ENCODE measurements at regions not wholly inside any gene's neighbourhood (a gene's known extent, or its start where the extent isn't known, plus 50 kb on each side); places are given as distances from the start of the nearest gene placed in this dataset.
"Not testable (repeated sequence)": the region's sequence is repeated elsewhere in the genome, so short reads cannot be mapped to it uniquely, and the experiment has no call there.

DNA sequence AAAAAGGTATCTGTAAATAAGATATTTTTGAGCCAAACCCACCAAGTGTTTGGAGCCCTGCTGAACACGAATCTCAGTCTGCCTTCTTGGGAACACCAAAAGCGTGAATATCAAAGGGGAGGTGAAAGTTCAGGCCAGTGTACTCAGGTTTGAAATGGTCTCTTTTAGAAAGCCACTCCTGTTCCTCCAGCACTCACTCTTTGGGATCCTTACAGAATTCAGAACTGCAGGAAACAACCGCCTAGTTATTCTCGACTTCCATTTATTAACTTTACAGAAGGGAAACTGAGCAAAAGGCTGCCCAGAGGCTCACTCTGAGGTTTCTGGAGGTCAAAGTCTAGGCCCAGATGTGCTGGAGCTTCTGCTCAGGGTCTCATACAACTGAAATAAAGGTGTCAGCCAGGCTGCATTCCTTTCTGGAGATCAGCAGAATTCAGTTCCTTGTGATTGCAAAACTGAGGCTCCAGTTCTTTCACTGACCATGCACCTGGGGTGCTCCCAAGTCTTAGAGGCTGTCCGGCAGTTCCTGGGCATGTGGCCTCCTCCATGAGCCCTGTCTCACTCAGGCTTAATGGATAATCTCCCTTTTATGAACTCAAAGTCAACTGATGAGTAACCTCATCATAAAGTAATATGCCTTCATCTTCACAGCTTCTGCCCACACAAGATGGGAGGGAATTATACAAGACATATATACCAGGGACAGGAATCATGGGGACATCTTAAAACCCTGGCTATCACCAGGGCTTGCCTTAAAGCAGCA, 65.5 kb upstream of the TNFAIP3 start:
- Histone ChIP-seq H3K4me3 (no peak overlapping the region), H3K27ac (no peak overlapping the region), H3K4me1 (replicated peaks in 1 of 2) (no peaks in the 10 kb centered on the region)
- in situ Hi-C loops (cut with MboI; ENCODE audit: low pct_unique_long_range_greater_than_20kb in 2 of 9, low sequenced_read_pairs in 9 of 9, unreplicated experiment in 9 of 9): no loop called here
- no peak for ATAC-seq (replicated peaks in 6 of 8)
- 17 to 93% (median 82%) methylated on average over 1 to 5 of the region's 5 CpGs; no CpG with 5 or more reads in 3 of the 10 experiments for WGBS, 10 experiments

DNA sequence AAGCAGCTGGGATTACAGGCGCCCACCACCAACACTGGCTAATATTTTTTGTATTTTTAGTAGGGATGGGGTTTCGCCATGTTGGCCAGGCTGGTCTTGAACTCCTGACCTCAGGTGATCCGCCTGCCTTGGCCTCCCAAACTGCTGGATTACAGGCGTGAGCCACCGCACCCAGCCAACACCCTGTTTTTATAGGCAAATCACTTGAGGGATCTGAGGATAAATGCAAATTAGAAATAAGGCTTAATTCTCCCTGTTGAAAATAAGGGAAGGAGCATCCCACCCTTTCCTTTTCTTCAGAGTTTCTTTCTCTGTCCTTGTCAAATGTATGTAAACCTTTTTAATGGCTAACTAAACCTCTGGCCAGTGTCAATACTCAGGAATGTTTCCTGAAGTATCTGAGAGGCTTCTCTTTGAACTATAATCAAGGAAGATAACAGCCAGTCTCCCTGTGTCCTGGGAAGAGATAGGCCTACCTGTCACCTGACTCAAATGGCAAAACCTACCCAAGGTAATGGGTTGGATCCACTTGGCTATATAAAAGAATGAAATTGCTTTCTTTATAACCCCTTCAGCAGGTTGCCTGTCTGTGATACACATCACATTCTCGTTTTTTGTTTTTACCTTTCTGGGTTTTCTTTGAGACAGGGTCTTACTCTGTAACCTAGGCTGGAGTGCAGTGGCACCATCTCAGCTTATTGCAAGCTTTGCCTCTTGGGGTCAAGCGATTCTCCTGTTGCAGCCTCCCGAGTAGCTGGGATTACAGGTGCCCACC, 64.5 kb upstream of the TNFAIP3 start:
- no peak for ATAC-seq (replicated peaks in 6 of 8)

DNA sequence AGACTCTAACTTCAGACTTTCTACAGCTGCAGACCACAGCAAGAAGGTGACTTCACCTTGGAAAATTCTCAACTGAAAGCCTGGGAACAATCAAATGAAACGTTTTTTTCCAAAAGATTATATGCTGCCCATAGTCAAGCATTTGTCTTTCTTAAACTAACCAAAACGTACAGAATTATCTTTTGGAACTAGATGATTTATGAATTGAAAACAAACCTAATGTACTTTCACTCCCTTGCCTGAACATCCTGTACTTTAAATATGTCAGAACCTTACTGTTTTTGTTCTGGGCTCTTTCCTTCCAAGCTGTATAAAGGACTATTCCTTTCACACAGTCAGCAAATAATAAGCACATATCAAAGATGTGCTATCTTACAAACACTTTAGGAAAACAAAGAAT, 62.4 kb upstream of the TNFAIP3 start:
- no peaks in the 10 kb centered on the region for H3K4me1 ChIP-seq (replicated peaks in 1 of 2)
- WGBS, 10 experiments: 0 to 67% (median 38%) methylated on average over 1 to 2 of the region's 2 CpGs; no CpG with 5 or more reads in 1 of the 10 experiments
- ATAC-seq (replicated peaks in 6 of 8): no peak
- no peak overlapping the region for H3K4me3 ChIP-seq
- H3K27ac ChIP-seq: no peak overlapping the region
- in situ Hi-C loops (cut with MboI; ENCODE audit: low pct_unique_long_range_greater_than_20kb in 2 of 9, low sequenced_read_pairs in 9 of 9, unreplicated experiment in 9 of 9): no loop called here

More for the DNA sequence above, 64.5 kb upstream of the TNFAIP3 start:
- in situ Hi-C loops (cut with MboI; ENCODE audit: low pct_unique_long_range_greater_than_20kb in 2 of 9, low sequenced_read_pairs in 9 of 9, unreplicated experiment in 9 of 9): no loop called here
- Histone ChIP-seq H3K4me3 (no peak overlapping the region), H3K27ac (no peak overlapping the region), H3K4me1 (replicated peaks in 1 of 2) (no peaks in the 10 kb centered on the region)
- 57 to 100% (median 86%) methylated on average over 1 to 8 of the region's 8 CpGs for WGBS, 10 experiments

DNA sequence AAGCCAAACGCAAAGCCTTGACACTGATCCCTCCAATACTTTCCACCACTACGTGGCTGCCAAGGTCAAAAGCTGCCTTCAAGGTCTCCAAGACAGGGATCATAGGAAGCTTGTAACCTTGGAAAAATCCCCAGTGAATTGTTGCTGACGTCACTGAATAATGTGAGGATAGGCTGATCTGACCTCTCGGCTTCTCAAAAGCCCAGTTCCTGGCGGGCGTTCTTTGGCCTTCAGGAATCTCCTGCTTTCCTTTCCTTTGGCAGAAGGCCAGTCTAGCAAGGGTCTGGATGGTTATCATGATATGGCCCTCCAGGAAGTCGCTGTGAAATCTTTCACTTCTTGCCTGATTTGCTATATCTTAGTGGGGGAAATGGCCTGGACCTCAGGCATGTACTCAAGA, 61.4 kb upstream of the TNFAIP3 start:
- in situ Hi-C loops (cut with MboI; ENCODE audit: low pct_unique_long_range_greater_than_20kb in 2 of 9, low sequenced_read_pairs in 9 of 9, unreplicated experiment in 9 of 9): no loop called here
- no peak for ATAC-seq (replicated peaks in 6 of 8)
- no peak overlapping the region for H3K4me3 ChIP-seq
- no peaks in the 10 kb centered on the region for H3K4me1 ChIP-seq (replicated peaks in 1 of 2)
- WGBS, 10 experiments: 57 to 95% (median 79%) methylated on average over 2 to 5 of the region's 7 CpGs; no CpG with 5 or more reads in 3 of the 10 experiments
- no peak overlapping the region for H3K27ac ChIP-seq

DNA sequence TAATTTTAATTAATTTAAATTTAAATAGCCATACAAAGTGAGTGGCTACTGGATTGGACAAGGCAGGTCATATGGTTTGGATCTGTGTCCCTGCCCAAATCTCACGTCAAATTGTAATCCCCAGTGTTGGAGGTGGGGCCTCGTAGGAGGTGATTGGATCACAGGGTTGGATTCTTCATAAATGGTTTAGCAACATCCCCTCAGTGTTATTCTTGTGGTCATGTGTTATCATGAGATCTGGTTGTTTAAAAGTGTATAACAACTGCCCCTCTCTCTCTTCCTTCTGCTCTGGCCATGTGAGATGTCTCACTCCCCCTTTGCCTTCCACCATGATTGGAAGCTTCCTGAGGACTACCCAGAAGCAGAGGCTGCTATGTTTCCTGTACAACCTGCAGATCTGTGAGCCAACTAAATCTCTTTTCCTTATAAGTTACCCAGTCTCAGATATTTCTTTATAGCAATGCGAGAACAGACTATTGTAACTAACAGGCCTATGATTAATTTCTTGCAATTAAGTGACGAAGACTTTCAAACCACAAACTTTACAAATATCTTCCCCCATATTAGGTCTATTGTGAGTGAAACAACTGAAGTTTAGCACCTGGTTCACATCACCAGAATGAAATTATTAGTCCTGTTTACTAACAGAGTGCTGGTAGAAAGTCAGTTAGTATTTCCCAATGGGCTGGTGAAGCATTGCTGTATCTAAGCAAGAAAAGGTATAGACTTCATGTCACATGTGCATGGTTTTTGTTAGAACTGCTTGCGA, 60.0 kb upstream of the TNFAIP3 start:
- ATAC-seq (replicated peaks in 6 of 8): no peak
- Histone ChIP-seq H3K4me1 (replicated peaks in 1 of 2) (no peaks in the 10 kb centered on the region), H3K27ac (no peak overlapping the region), H3K4me3 (no peak overlapping the region)
- 85 to 95% (median 90%) methylated on average over 2 to 5 of the region's 5 CpGs; no CpG with 5 or more reads in 1 of the 10 experiments for WGBS, 10 experiments
- in situ Hi-C loops (cut with MboI; ENCODE audit: low pct_unique_long_range_greater_than_20kb in 2 of 9, low sequenced_read_pairs in 9 of 9, unreplicated experiment in 9 of 9): no loop called here

DNA sequence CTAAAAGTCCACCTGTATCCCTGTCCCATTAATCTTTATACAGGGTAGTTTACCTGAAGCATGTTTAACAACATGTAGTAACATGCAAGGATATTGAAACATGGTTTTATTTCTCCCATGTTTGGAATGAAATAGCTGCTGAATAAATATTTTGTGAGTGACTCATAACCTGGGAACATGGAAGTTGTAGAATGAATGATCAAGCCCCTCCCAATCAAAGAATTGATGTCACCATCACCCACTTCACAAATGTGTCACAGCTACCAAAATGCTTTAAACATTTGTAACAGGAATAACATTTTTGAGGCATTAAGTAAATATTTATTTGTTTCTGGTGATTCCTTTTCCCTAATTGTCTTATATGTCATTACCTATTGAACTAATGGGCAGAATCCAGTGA, 58.9 kb upstream of the TNFAIP3 start:
- H3K4me3 ChIP-seq: no peak overlapping the region
- in situ Hi-C loops (cut with MboI; ENCODE audit: low pct_unique_long_range_greater_than_20kb in 2 of 9, low sequenced_read_pairs in 9 of 9, unreplicated experiment in 9 of 9): no loop called here
- peak in 2 of 8 experiments; percentile 56 to 62 for ATAC-seq (replicated peaks in 6 of 8)
- no peaks in the 10 kb centered on the region for H3K4me1 ChIP-seq (replicated peaks in 1 of 2)
- no peak overlapping the region for H3K27ac ChIP-seq

DNA sequence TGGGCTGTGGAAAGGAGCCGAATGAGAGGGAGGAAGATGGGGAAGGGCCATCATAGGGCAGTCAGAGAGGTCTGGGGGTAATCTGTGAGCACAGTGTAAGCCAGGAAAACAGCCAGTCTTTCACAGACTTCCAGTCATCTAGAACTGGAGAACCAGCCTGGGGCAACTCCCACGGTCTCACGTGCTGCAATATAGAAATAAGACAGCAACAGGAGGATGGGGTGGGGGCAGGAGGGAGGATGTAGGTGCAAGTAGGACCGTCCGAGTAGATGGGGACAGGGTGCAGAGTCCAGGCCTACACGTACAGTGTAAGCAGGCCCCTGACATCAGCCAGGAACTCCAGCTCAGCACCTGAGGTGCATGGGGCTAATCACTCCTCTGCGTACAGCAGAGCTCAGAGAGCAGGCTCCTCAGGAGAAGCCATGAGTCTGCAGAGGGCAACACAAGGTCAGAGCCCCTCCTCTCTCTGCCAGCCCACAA, 58.2 kb upstream of the TNFAIP3 start:
- 72 to 100% (median 84%) methylated on average over 1 to 6 of the region's 7 CpGs; no CpG with 5 or more reads in 4 of the 10 experiments for WGBS, 10 experiments
- in situ Hi-C loops (cut with MboI; ENCODE audit: low pct_unique_long_range_greater_than_20kb in 2 of 9, low sequenced_read_pairs in 9 of 9, unreplicated experiment in 9 of 9): no loop called here
- H3K4me3 ChIP-seq: no peak overlapping the region
- no peaks in the 10 kb centered on the region for H3K4me1 ChIP-seq (replicated peaks in 1 of 2)
- peak in 5 of 8 experiments; percentile 71 to 85 (median 81) for ATAC-seq (replicated peaks in 6 of 8)
- H3K27ac ChIP-seq: no peak overlapping the region

DNA sequence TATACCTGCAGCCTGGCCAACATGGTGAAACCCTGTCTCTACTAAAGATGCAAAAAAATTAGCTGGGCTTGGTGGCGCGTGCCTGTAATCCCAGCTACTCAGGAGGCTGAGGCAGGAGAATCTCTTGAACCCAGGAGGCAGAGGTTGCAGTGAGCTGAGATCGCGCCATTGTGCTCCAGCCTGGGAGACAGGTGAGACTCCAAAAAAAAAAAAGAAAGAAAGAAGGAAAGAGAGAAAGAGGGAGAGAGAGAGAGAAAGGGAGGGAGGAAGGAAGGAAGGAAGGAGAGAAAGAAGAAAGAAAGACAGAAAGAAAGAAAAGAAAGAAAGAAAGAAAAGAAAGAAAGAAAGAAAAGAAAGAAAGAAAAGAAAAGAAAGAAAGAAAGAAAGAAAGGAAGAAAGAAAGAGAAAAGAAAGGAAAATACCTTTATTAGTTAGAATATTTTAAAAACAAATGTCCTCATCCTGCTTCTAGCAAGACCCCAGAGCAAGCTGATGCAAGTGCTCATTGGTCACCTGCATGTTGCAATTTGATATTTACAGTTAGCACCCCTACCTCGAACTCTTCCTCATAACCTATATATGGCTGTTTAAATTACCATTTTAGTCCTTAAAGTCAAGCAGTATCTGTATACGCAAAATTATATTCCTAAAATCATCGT, 57.0 kb upstream of the TNFAIP3 start:
- WGBS, 10 experiments: 72 to 100% (median 80%) methylated on average over 2 to 7 of the region's 7 CpGs
- in situ Hi-C loops (cut with MboI; ENCODE audit: low pct_unique_long_range_greater_than_20kb in 2 of 9, low sequenced_read_pairs in 9 of 9, unreplicated experiment in 9 of 9); H3K27ac ChIP-seq; H3K4me1 ChIP-seq (replicated peaks in 1 of 2); ATAC-seq (replicated peaks in 6 of 8); H3K4me3 ChIP-seq: not testable (repeated sequence)

DNA sequence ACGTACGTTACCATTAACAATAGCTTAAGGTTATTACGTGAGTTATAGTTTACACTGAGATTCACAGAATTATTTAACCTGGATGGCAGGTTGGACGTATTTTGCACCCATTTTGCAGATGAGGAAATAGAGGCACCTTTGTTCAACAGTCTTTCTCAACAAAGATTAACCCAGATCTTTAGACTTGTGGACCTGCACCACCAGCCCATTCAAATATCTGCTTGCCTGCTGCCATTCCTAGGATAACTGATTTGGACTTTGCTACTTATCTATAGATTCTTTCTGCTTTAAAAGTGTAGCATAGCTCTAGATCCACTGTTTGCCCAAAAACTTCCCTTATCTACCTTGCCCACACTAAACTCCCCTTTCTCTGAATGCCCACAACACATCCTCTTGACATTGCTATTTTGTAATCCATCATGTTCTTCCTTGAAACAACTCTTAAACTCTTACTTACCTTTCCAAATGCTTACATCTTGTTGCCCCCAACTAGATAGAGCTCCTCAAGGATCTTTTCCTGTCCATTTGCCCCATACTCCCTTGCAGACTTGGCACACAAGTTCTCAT, 56.4 kb upstream of the TNFAIP3 start:
- Histone ChIP-seq H3K4me1 (replicated peaks in 1 of 2) (no peaks in the 10 kb centered on the region), H3K27ac (no peak overlapping the region), H3K4me3 (no peak overlapping the region)
- ATAC-seq (replicated peaks in 6 of 8): no peak
- in situ Hi-C loops (cut with MboI; ENCODE audit: low pct_unique_long_range_greater_than_20kb in 2 of 9, low sequenced_read_pairs in 9 of 9, unreplicated experiment in 9 of 9): no loop called here
- WGBS, 10 experiments: 73 to 100% (median 93%) methylated on average over 2 to 4 of the region's 4 CpGs

DNA sequence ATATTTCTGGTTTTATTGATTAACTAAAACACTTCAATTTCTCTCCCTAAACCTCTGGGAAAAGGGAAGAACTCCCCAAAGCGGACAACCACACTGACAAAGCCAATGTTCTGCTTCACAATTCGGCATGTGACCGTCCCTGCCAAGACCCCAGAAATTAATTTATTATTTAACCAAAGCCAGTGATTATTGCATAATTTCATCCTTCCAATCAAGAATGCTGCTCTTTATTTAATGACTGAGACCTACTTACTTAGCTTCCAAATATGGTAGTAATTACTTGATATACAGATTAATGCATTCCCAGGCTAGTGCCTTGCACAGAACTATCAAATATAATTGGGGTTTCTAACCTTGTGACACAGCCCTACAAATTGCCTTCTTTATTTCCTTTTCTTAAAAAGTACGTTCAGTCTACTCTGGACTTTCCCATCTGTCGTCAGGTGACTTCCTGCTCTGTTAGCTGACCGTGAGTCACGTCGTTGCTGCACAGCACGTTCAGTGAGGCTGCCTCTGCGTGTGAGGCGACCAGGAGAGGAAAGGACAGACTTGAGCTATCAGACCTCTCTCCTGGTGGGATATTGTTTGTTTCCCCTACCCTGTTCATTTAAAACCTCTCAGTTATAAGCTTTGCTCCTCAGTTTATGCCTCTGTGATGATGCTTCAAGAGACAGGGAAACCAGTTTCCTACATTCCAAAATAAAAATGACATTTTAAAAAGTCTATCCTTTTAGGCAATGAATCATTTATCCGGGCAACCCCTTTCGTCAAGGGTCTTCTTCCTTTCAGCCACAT, 55.7 kb upstream of the TNFAIP3 start:
- 14 to 100% (median 63%) methylated on average over 4 to 12 of the region's 13 CpGs for WGBS, 10 experiments
- Histone ChIP-seq H3K4me1 (replicated peaks in 1 of 2) (no peaks in the 10 kb centered on the region), H3K4me3 (no peak overlapping the region), H3K27ac (no peak overlapping the region)
- peak; percentile 72 to 99 (median 90) for ATAC-seq (replicated peaks in 6 of 8)
- in situ Hi-C loops (cut with MboI; ENCODE audit: low pct_unique_long_range_greater_than_20kb in 2 of 9, low sequenced_read_pairs in 9 of 9, unreplicated experiment in 9 of 9): no loop called here

DNA sequence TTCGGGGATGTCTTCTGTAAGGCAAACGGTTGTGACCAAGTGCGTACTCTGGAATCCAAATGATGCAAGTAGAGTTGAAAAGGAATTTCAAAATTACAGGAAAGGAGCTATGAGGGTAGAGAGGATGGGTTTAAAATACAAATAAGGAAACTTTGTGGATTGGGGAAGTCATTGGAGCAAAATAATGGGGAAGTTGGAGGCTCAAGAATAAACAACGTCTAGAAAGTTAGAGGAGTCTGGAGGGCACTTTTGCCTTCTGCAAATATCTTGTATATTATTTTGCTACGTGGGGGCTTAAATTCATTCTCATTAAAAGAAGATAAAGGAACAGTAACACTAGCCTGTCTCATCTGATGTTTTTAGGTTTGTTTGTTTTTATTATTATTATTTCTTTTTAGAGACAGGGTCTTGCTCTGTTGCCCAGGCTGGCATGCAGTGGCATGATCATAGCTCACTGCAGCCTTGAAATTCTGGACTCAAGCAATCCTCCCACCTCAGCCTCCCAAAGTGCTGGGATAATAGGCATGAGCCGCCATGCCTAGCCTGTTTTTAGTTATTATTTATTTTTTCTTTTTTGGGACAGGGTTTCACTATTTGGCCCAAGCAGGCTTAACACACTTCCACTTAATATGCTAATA, 55.0 kb upstream of the TNFAIP3 start:
- 30 to 100% (median 86%) methylated on average over 1 to 6 of the region's 6 CpGs for WGBS, 10 experiments
- no peak for ATAC-seq (replicated peaks in 6 of 8)
- in situ Hi-C loops (cut with MboI; ENCODE audit: low pct_unique_long_range_greater_than_20kb in 2 of 9, low sequenced_read_pairs in 9 of 9, unreplicated experiment in 9 of 9): no loop called here
- H3K27ac ChIP-seq: no peak overlapping the region
- no peak overlapping the region for H3K4me3 ChIP-seq
- no peaks in the 10 kb centered on the region for H3K4me1 ChIP-seq (replicated peaks in 1 of 2)

Measured in motor neuron (in vitro differentiated cells).